HuH-7.5 (cell line): ENCODE measurements at regions not wholly inside any gene's neighbourhood (a gene's known extent, or its start where the extent isn't known, plus 50 kb on each side); places are given as distances from the start of the nearest gene placed in this dataset.

Experiments used
- DNase-seq: peaks from one replicate; pipeline ENCODE4 v3.0.0; 2011; ENCODE audit warnings: low spot score

GRCh38 chr13:83592095-83592494, 290.2 kb downstream of the SLITRK1 start:
- DNase-seq: no peak

GRCh38 chr13:83589814-83590213, 292.5 kb downstream of the SLITRK1 start:
- no peak for DNase-seq

GRCh38 chr13:83577183-83577582, 305.1 kb downstream of the SLITRK1 start:
- DNase-seq: no peak

- no peak for DNase-seq
Observed at GRCh38 chr13:83568019-83568418, 314.3 kb downstream of the SLITRK1 start.

- no peak for DNase-seq
Observed at GRCh38 chr13:83563499-83563898, 318.8 kb downstream of the SLITRK1 start.

GRCh38 chr13:83557845-83558244, 324.4 kb downstream of the SLITRK1 start:
- DNase-seq: no peak

- no peak for DNase-seq
Observed at GRCh38 chr13:83549671-83550070, 332.6 kb downstream of the SLITRK1 start.

- DNase-seq: no peak
Observed at GRCh38 chr13:83547043-83547442, 335.2 kb downstream of the SLITRK1 start.

- DNase-seq: no peak
Observed at GRCh38 chr13:83546476-83546875, 335.8 kb downstream of the SLITRK1 start.

- DNase-seq: no peak
Observed at GRCh38 chr13:83538636-83539035, 343.6 kb downstream of the SLITRK1 start.

- no peak for DNase-seq
Observed at GRCh38 chr13:83536941-83537340, 345.3 kb downstream of the SLITRK1 start.

GRCh38 chr13:83536153-83536552, 346.1 kb downstream of the SLITRK1 start:
- no peak for DNase-seq

GRCh38 chr13:83532809-83533208, 349.5 kb downstream of the SLITRK1 start:
- DNase-seq: no peak

- no peak for DNase-seq
Observed at GRCh38 chr13:83531022-83531421, 351.3 kb downstream of the SLITRK1 start.

- no peak for DNase-seq
Observed at GRCh38 chr13:83516781-83517180, 365.5 kb downstream of the SLITRK1 start.

- no peak for DNase-seq
Observed at GRCh38 chr13:83515268-83516015, 366.8 kb downstream of the SLITRK1 start.

- DNase-seq: no peak
Observed at GRCh38 chr13:83508771-83509301, 373.4 kb downstream of the SLITRK1 start.

- DNase-seq: no peak
Observed at GRCh38 chr13:83503424-83503823, 378.9 kb downstream of the SLITRK1 start.

- DNase-seq: no peak
Observed at GRCh38 chr13:83499286-83499685, 383.0 kb downstream of the SLITRK1 start.

GRCh38 chr13:83498481-83499190, 383.6 kb downstream of the SLITRK1 start:
- DNase-seq: no peak

- DNase-seq: no peak
Observed at GRCh38 chr13:83498045-83498444, 384.2 kb downstream of the SLITRK1 start.

GRCh38 chr13:83496501-83496900, 385.8 kb downstream of the SLITRK1 start:
- DNase-seq: no peak

- DNase-seq: no peak
Observed at GRCh38 chr13:83485101-83485500, 397.2 kb downstream of the SLITRK1 start.
